ENCODE measurements at regions not wholly inside any gene's neighbourhood (a gene's known extent, or its start where the extent isn't known, plus 50 kb on each side); places are given as distances from the start of the nearest gene placed in this dataset.

DNA sequence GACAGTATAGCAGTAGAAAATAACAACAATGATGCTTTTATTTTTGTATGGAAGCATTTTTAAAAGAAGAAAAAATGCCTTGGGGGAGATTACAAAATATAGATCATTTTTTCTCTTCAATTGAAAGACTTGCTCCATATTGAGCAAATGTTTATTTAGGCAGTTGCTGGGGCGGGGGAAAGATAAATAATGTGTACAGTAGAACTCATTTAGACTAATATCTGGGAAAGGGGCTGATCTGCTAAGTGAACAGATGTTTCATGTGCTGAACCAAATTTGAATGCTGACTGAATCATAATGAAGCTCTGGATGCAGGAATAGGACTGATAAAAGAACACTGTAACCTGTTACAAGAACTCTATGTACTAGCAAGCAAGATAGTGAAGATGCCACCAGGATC, 457.1 kb upstream of the TENM4 start:
- Mint-ChIP-seq H3K27ac (no peak overlapping the region), H3K4me3 (no peak overlapping the region), H3K9me3 (peaks cover 0 to 4% (median 1%) of the 10 kb centered on the region in 3 donors)

DNA sequence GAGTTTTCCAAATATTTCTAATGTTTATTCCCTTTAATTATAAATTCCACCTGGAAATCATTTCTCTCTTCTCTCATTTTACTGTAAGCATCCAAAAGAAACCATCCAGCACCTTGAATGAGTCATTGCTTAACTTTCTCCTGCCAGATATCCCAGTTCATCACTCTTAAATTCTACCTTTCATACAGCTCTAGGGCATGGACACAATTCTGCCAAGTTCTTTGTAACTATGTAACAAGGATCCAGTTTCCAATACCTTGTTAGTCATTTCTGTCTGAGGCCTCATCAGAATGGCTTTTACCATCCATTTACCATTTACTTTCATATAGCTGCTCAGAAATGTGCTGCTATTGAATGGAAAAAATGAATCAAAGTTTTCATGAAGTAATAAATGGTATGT, 455.4 kb upstream of the TENM4 start:
- Mint-ChIP-seq H3K4me1 (no peaks in the 10 kb centered on the region), H3K27me3 (no peaks in the 10 kb centered on the region), H3K4me3 (no peak overlapping the region), H3K9me3 (peaks cover 0 to 4% (median 0%) of the 10 kb centered on the region in 3 donors), H3K27ac (no peak overlapping the region), H3K36me3 (no peaks in the 10 kb centered on the region)

More for the DNA sequence above, 457.1 kb upstream of the TENM4 start:
- Mint-ChIP-seq H3K4me1 (no peaks in the 10 kb centered on the region), H3K27me3 (no peaks in the 10 kb centered on the region), H3K36me3 (no peaks in the 10 kb centered on the region)

DNA sequence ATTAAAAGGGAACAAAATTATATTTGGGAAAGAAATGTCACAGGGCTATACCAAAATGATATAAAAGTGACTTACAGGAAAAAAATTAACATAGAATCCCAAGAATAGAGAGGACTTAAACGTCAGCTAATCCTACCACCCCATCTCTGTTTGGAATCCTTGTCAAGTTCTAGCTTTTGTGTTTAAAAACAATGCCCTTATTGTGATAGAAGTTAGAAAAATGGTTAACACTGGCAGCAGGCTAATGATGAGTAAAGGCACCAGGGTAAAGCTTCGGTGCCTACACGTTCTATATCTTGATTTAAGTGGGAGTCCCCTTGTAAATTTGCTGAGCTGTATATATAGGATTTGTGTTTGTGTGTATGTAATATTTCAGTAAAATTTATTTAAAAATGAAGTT, 453.3 kb upstream of the TENM4 start:
- H3K27me3 Mint-ChIP-seq: no peaks in the 10 kb centered on the region
- H3K4me1 Mint-ChIP-seq: no peaks in the 10 kb centered on the region
- no peak overlapping the region for H3K27ac Mint-ChIP-seq
- H3K36me3 Mint-ChIP-seq: no peaks in the 10 kb centered on the region
- no peaks in the 10 kb centered on the region for H3K9me3 Mint-ChIP-seq
- no peak overlapping the region for H3K4me3 Mint-ChIP-seq

DNA sequence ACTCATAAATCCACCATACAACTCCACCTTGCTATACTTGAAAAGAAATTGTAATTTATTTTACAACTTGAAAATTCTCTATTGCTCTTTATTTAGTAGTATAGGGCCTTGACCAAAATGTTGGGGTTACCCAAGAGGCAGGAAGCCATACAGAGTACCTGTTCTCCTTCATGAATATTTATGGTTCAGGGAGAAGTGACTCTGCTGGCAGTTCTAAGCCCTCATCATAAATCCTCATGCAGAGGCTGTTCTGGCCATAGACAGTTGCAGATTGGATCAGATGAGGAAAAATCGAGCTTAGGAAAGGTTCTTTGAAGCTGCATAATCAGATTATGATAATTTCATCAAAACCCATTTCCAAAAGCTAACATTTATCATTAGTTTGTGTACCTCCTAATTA, 449.4 kb upstream of the TENM4 start:
- Mint-ChIP-seq H3K27me3 (no peaks in the 10 kb centered on the region), H3K4me1 (no peaks in the 10 kb centered on the region), H3K9me3 (no peaks in the 10 kb centered on the region)

DNA sequence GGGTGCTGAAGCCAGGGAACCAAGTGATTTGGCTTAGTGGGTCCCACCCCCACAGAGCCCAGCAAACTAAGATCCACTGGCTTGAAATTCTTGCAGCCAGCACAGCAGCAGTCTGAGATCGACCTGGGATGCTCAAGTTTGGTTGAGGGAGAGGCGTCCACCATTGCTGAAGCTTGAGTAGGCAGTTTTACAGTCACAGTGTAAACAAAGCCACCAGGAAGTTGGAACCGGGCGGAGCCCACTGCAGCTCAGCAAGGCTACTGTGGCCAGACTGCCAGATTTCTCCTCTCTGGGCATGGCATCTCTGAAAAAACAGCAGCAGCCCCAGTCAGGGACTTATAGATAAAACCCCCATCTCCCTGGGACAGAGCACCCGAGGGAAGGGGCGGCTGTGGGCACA, 424.1 kb upstream of the TENM4 start:
- Mint-ChIP-seq H3K4me1 (no peaks in the 10 kb centered on the region), H3K27me3 (no peaks in the 10 kb centered on the region), H3K9me3 (peaks cover 4 to 13% (median 9%) of the 10 kb centered on the region in 3 donors), H3K36me3 (no peaks in the 10 kb centered on the region), H3K4me3 (no peak overlapping the region), H3K27ac (no peak overlapping the region)

More for the DNA sequence above, 449.4 kb upstream of the TENM4 start:
- Mint-ChIP-seq H3K27ac (no peak overlapping the region), H3K36me3 (no peaks in the 10 kb centered on the region), H3K4me3 (no peak overlapping the region)

DNA sequence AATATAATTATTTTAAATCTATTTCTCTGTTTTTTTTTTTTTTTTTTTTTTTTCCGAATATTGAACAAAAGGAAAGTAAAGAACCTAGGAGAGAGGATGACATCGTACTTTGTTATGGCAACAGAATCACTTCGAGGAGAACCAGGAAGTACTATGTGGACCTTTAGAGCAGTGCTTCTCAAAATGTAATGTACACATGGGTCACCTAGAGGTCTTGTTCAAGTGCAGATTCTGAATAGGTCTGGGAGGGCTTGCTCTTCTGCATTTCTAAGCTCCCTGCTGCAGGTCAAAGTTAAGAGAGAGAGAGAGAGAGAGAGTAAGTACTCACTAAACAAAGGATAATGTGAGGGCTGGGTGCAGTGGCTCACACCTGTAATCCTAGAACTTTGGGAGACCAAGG, 419.5 kb upstream of the TENM4 start:
- no peaks in the 10 kb centered on the region for H3K27me3 Mint-ChIP-seq

DNA sequence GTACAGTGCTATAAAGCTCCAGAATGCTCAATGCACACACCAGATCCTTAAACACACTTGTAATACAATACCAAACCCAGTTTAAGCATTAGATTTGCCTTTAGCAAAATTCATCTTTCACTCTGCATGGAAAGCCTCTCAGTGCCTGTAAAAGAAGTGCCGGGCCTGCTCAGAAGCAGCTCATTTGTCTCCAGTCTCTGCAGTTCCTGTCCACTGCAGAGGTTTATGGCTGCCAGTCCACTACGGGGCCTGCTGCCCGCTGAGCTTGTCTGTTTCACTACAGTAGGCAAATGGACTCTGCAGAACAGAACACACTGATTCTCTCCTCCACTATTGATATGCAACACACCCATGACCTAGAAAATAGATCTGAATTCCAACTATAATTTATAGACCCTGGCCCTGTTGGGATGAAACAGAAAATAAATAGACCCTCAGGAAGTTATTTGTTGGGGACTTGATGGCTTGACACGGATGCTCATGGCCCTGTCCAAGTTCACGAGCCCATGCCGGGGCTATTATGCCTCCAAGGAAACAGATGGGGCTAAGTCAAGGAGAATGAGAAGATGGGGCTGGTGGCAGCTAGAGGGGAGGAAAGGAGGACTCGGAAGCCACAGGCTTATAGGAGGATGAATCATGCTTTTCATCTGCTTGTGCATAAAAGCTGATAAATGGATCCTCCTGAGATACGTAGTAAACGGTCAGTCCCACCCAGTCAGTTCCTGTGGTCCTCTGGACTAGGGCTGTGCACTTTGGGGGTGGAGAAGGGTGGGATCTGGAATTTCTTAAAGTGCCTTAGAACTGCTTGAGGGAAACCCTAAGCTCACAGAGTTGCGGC, 416.8 kb upstream of the TENM4 start:
- H3K4me1 Mint-ChIP-seq: no peaks in the 10 kb centered on the region
- no peaks in the 10 kb centered on the region for H3K27me3 Mint-ChIP-seq

More for the DNA sequence above, 419.5 kb upstream of the TENM4 start:
- H3K4me1 Mint-ChIP-seq: no peaks in the 10 kb centered on the region
- no peak overlapping the region for H3K27ac Mint-ChIP-seq
- no peak overlapping the region for H3K4me3 Mint-ChIP-seq
- peaks cover 0 to 4% (median 0%) of the 10 kb centered on the region in 3 donors for H3K9me3 Mint-ChIP-seq
- H3K36me3 Mint-ChIP-seq: no peaks in the 10 kb centered on the region

DNA sequence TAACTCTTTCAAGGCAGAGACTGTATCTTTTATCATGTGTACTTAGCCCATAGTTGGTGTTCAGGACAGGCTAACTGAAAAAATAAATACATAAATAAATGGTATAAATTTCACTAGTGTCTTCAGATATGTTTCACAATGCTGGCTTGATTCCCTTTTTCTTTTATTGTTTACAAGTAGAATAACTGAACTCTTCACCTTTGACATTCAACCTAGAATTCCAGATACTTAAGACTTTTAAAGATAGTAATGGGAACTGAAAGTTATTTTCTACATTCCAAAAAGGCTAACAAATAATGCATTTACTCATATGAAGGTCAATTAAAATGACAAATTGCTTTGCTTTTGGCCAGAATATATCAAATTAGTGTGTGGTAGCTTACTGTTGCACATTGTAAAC, 411.3 kb upstream of the TENM4 start:
- H3K27me3 Mint-ChIP-seq: no peaks in the 10 kb centered on the region
- H3K9me3 Mint-ChIP-seq: peaks cover 2 to 7% (median 4%) of the 10 kb centered on the region in 3 donors
- no peaks in the 10 kb centered on the region for H3K36me3 Mint-ChIP-seq
- no peak overlapping the region for H3K4me3 Mint-ChIP-seq
- H3K4me1 Mint-ChIP-seq: no peaks in the 10 kb centered on the region
- no peak overlapping the region for H3K27ac Mint-ChIP-seq

More for the DNA sequence above, 416.8 kb upstream of the TENM4 start:
- Mint-ChIP-seq H3K9me3 (peaks cover 0 to 4% (median 3%) of the 10 kb centered on the region in 3 donors), H3K27ac (no peak overlapping the region), H3K4me3 (no peak overlapping the region), H3K36me3 (no peaks in the 10 kb centered on the region)

DNA sequence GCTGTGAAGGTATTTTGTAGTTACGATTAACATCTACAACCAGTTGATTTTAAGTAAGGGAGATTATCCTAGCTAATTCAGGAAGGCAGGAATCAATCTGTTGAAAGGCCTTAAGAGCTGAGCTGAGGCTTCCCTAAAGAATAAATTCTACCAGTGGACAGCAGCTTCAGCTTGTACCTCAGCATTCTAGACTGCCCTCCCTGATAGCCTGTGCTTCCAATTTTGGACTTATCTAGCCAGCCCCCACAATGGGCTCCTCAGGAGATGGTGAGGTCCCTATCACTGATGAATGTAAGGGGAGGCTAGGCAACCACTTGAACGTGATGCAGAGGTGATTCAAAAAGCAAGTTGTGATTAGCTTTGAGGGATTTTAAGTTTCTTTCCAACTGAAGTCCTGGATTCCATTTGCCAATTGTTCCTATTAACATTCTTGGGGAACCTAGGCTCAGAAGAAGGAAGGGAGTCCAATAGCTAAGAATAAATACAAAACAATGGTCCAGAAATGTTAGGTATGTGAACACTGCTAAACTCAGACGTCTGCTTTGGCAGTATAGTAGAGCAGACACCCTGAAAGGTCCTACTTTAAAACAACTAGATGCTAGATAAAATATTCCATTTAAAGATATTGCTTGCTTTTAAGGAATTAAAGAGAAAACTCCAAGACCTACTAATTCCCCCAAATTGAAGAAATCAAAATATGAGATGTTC, 404.3 kb upstream of the TENM4 start:
- Mint-ChIP-seq H3K27me3 (no peaks in the 10 kb centered on the region), H3K27ac (no peak overlapping the region), H3K9me3 (peaks cover 3 to 5% (median 4%) of the 10 kb centered on the region in 3 donors), H3K36me3 (no peaks in the 10 kb centered on the region), H3K4me1 (no peaks in the 10 kb centered on the region), H3K4me3 (no peak overlapping the region)

DNA sequence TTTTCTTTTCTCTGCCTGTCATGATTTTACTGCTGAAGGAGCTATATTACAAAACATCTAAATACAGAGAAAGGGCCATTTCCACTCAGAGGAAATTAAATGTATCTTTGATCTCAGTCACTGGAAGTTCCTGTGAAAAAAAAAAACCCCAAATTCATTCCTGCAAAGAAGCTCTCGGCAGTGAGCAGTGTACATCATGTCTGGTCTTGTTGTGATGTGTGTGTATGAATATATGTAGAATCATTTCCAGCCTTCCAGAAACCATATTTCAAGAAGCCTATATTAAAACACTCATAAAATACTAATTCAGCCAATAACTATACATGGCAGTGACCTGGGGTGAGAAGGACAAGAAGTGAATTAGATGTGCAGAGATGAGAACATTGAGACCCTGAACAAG, 393.2 kb upstream of the TENM4 start:
- no peak overlapping the region for H3K27ac Mint-ChIP-seq
- no peak overlapping the region for H3K4me3 Mint-ChIP-seq
- H3K27me3 Mint-ChIP-seq: no peaks in the 10 kb centered on the region
- no peaks in the 10 kb centered on the region for H3K4me1 Mint-ChIP-seq
- H3K36me3 Mint-ChIP-seq: no peaks in the 10 kb centered on the region
- H3K9me3 Mint-ChIP-seq: no peaks in the 10 kb centered on the region

DNA sequence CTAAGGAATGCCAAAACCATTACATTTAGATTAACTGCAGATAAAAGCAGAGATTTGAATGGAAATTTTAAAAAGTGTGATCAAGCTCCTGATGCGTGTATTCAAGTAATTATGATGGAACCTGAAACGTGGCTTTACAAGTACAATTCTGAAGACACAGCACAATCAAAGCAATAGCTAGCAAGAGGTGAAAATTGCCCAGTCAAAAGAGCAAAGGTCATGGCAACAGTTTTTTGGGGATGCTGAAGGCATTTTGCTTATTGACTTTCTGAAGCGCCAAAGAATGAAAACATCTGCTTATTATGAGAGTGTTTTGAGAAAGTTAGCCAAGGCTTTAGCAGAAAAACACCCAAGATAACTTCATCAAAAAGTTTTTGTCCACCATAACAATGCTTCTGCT, 389.6 kb upstream of the TENM4 start:
- Mint-ChIP-seq H3K27me3 (no peaks in the 10 kb centered on the region), H3K9me3 (no peaks in the 10 kb centered on the region), H3K4me3 (no peak overlapping the region), H3K36me3 (no peaks in the 10 kb centered on the region), H3K4me1 (no peaks in the 10 kb centered on the region), H3K27ac (no peak overlapping the region)

DNA sequence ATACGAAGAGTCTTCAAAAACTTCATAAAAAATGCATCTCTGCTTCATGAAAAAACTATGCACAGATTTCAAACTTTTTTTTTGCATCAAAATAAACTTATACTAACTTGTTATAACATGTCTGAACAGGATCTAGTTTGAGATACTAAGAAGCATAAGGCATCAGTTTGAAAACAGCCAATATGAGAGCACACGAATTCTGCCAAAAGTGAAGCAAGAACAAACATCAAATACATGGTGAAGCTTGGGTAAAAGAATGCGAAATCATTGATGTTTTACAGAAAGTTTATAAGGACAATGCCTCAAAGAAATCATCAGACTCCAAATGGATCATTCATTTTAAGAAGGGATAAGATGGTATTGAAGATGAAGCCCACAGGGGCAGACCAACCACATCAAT, 389.1 kb upstream of the TENM4 start:
- Mint-ChIP-seq H3K9me3 (no peaks in the 10 kb centered on the region), H3K4me3 (no peak overlapping the region), H3K27me3 (no peaks in the 10 kb centered on the region), H3K36me3 (no peaks in the 10 kb centered on the region), H3K4me1 (no peaks in the 10 kb centered on the region), H3K27ac (no peak overlapping the region)

DNA sequence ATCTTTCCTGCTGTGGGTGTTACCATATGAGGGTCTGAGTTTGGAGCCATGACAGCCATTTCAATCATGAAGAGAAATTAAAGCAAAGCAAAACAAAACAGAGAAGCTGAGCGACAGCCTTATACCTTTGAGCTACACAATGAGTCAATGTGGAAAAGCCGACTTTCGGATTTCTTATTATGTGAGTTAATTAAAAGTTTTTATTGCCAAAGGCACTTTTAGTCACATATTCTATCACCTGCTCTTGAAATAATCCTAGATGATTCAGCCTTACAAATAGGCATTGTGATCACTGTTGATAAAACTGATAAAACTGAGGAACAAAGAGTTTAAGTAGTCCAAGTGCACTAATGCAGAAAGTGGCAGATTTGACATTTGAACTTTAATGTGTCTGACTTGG, 381.9 kb upstream of the TENM4 start:
- no peak overlapping the region for H3K27ac Mint-ChIP-seq
- peaks cover 0 to 4% (median 2%) of the 10 kb centered on the region in 3 donors for H3K9me3 Mint-ChIP-seq
- no peaks in the 10 kb centered on the region for H3K4me1 Mint-ChIP-seq
- H3K27me3 Mint-ChIP-seq: peaks cover 1% of the 10 kb centered on the region
- no peak overlapping the region for H3K4me3 Mint-ChIP-seq
- H3K36me3 Mint-ChIP-seq: no peaks in the 10 kb centered on the region

DNA sequence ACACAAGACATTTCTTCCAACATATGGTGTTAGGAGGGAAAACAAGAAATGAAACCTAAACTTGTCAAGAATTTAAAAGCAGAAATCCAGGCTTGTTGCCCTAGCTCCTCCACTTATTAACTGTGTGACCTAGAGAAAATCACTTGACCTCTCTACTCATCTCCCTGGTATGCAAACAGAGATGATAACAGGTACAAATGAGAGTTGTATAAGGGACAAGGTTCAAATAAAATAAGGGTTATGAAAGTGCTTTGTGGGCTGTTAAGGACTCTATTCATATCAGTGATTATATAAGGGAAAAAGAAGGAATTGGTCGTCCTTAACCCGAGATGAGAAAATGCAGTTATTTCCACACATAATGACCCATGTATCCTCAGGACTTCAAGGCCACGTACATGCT, 372.7 kb upstream of the TENM4 start:
- no peak overlapping the region for H3K4me3 Mint-ChIP-seq
- no peak overlapping the region for H3K27ac Mint-ChIP-seq
- H3K9me3 Mint-ChIP-seq: peaks cover 6 to 18% (median 7%) of the 10 kb centered on the region in 3 donors
- H3K36me3 Mint-ChIP-seq: no peaks in the 10 kb centered on the region
- no peaks in the 10 kb centered on the region for H3K27me3 Mint-ChIP-seq
- H3K4me1 Mint-ChIP-seq: no peaks in the 10 kb centered on the region

DNA sequence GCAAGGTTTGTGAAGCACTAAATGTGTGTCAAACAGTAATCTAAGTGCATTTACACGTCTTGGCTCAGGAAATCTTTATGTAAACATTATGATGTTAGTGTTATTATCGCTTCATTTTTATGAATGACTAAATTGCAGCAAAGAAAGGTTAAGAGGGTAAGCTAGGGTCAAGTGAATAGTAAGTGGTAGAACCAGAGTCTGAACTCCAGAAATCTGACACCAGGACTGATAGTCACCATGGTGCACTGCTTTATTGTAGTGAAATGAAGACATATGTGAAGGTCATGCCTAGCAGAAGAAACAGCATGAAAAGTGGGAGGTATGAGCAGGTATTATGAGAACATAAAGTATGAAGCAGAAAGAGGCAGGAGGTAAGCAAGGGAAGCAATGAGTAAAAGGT, 368.7 kb upstream of the TENM4 start:
- Mint-ChIP-seq H3K27me3 (peaks cover 1% of the 10 kb centered on the region), H3K4me3 (no peak overlapping the region), H3K27ac (no peak overlapping the region), H3K4me1 (no peaks in the 10 kb centered on the region), H3K9me3 (peaks cover 3 to 5% (median 4%) of the 10 kb centered on the region in 3 donors), H3K36me3 (no peaks in the 10 kb centered on the region)

DNA sequence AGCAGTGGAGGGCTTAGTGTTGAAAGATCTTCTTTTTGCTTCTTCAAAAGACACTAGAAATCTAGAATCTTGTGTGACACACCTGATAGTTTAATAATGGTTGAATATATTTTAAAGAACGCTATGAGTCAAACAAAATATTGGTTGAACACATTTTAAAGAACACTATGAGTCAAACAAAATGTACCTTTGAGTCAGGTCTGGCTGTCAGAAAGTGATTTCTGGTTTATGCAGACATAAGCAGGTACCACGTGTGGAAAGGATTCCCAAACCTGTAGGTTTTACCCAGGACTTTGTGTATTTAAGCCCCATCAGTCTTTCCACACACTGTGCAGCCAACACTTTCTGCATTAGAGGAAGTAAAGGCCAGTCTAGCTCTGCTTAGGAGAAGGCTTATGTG, 366.7 kb upstream of the TENM4 start:
- Mint-ChIP-seq H3K27me3 (peaks cover 1% of the 10 kb centered on the region), H3K4me3 (no peak overlapping the region), H3K36me3 (no peaks in the 10 kb centered on the region), H3K9me3 (peaks cover 0 to 6% (median 4%) of the 10 kb centered on the region in 3 donors), H3K4me1 (no peaks in the 10 kb centered on the region), H3K27ac (no peak overlapping the region)

Measured in IgD-negative memory B cell (primary cell).